GM23338 (cell line): ENCODE measurements at regions not wholly inside any gene's neighbourhood (a gene's known extent, or its start where the extent isn't known, plus 50 kb on each side); places are given as distances from the start of the nearest gene placed in this dataset.

ENCODE experiments used
- ATAC-seq: fragments of 200-7000 bp; cut with Tn5 transposase; 3 replicates; pipeline ENCODE4 v1.9.1; 2020
- DNase-seq: peaks from one replicate; pipeline ENCODE4 v3.0.0-alpha.2; 2015; ENCODE audit warnings: low spot score
- H2AFZ ChIP-seq: fragments of 200-600 bp; sonication (generic); 2 replicates; pipeline ENCODE4 v1.8.0; 2016; ENCODE audit warnings: antibody characterized with exemption, mild to moderate bottlenecking, moderate library complexity
- H3F3A ChIP-seq: fragments of 200-600 bp; sonication (generic); replicated peaks from 2 replicates; pipeline ENCODE4 v1.8.0; 2017; ENCODE audit warnings: antibody characterized with exemption, mixed run types, low read depth
- H3K27ac ChIP-seq: fragments of 200-600 bp; sonication (generic); 2 replicates; pipeline ENCODE4 v1.6.1; 2016; ENCODE audit warnings: low read depth
- H3K27me3 ChIP-seq: fragments of 200-600 bp; sonication (generic); 2 replicates; pipeline ENCODE4 v1.8.0; 2016; ENCODE audit warnings: mild to moderate bottlenecking, mixed run types, moderate library complexity; ENCODE audit not compliant: insufficient read depth
- H3K36me3 ChIP-seq: fragments of 200-600 bp; sonication (generic); 2 replicates; pipeline ENCODE4 v1.8.0; 2016; ENCODE audit warnings: mild to moderate bottlenecking; ENCODE audit not compliant: insufficient read depth
- H3K4me1 ChIP-seq: fragments of 200-600 bp; sonication (generic); 2 replicates; pipeline ENCODE4 v1.8.0; 2016; ENCODE audit warnings: mild to moderate bottlenecking, moderate library complexity; ENCODE audit not compliant: insufficient read depth
- H3K4me2 ChIP-seq: fragments of 200-600 bp; sonication (generic); 2 replicates; pipeline ENCODE4 v1.7.1; 2017; ENCODE audit warnings: mixed run types
- H3K4me3 ChIP-seq: fragments of 200-600 bp; sonication (generic); 2 replicates; pipeline ENCODE4 v1.6.1; 2016; ENCODE audit warnings: mixed run types
- H3K79me2 ChIP-seq: fragments of 200-600 bp; sonication (generic); replicated peaks from 2 replicates; pipeline ENCODE4 v1.8.0; 2017; ENCODE audit warnings: mild to moderate bottlenecking; ENCODE audit not compliant: insufficient read depth
- H3K9me2 ChIP-seq: fragments of 200-600 bp; sonication (generic); 2 replicates; pipeline ENCODE4 v1.8.0; 2017; ENCODE audit not compliant: insufficient read depth
- H4K20me1 ChIP-seq: fragments of 200-600 bp; sonication (generic); replicated peaks from 2 replicates; pipeline ENCODE4 v1.8.0; 2017; ENCODE audit warnings: mild to moderate bottlenecking; ENCODE audit not compliant: insufficient read depth
- H3K27ac Mint-ChIP-seq: 2 replicates; pipeline ENCODE4 v1.8.0; 2020; ENCODE audit warnings: inconsistent platforms, mild to moderate bottlenecking, moderate library complexity, mixed read lengths
- H3K27me3 Mint-ChIP-seq: 3 replicates; pipeline ENCODE4 v1.8.0; 2022; ENCODE audit warnings: low read depth, mild to moderate bottlenecking, moderate library complexity, mixed read lengths, inconsistent platforms; ENCODE audit not compliant: insufficient read depth, poor library complexity
- H3K36me3 Mint-ChIP-seq: 3 replicates; pipeline ENCODE4 v1.8.0; 2021; ENCODE audit warnings: low read depth, mild to moderate bottlenecking, inconsistent platforms, moderate library complexity, mixed read lengths
- H3K4me1 Mint-ChIP-seq: 3 replicates; pipeline ENCODE4 v1.8.0; 2020; ENCODE audit warnings: mild to moderate bottlenecking, inconsistent platforms, mixed read lengths
- H3K4me3 Mint-ChIP-seq: 3 replicates; pipeline ENCODE4 v1.8.0; 2021; ENCODE audit warnings: moderate library complexity, mild to moderate bottlenecking, inconsistent platforms, mixed read lengths
- H3K9me3 Mint-ChIP-seq: 3 replicates; pipeline ENCODE4 v1.8.0; 2020; ENCODE audit warnings: moderate library complexity, mild to moderate bottlenecking, inconsistent platforms, mixed read lengths
- CREB1 ChIP-seq: fragments of 250-450 bp; sonication (Bioruptor Pico); IDR thresholded peaks from 2 replicates; pipeline ENCODE4 v1.5.0; 2020; ENCODE audit warnings: low read depth, mild to moderate bottlenecking, moderate library complexity
- ETS1 ChIP-seq: IDR thresholded peaks from 2 replicates; pipeline ENCODE4 v1.6.1; 2016; ENCODE audit warnings: antibody characterized with exemption
- EZH2 ChIP-seq: fragments of 200-600 bp; sonication (generic); IDR thresholded peaks from one replicate; pipeline ENCODE4 v1.8.0; 2017; ENCODE audit warnings: antibody characterized with exemption, mild to moderate bottlenecking, low read depth; ENCODE audit not compliant: unreplicated experiment
- EZH2phosphoT487 ChIP-seq: fragments of 200-600 bp; sonication (generic); IDR thresholded peaks from one replicate; pipeline ENCODE4 v1.8.1; 2018; ENCODE audit warnings: antibody characterized with exemption; ENCODE audit not compliant: unreplicated experiment
- JUNB ChIP-seq: IDR thresholded peaks from one replicate; pipeline ENCODE4 v1.6.1; 2016; ENCODE audit warnings: antibody characterized with exemption; ENCODE audit not compliant: unreplicated experiment
- NANOG ChIP-seq: IDR thresholded peaks from 2 replicates; pipeline ENCODE4 v1.6.1; 2016; ENCODE audit warnings: antibody characterized with exemption, borderline replicate concordance
- POLR2AphosphoS5 ChIP-seq: IDR thresholded peaks from 2 replicates; pipeline ENCODE4 v1.6.1; 2016; ENCODE audit warnings: antibody characterized with exemption, low read depth
- STAT1 ChIP-seq: IDR thresholded peaks from one replicate; pipeline ENCODE4 v1.6.1; 2016; ENCODE audit warnings: antibody characterized with exemption; ENCODE audit not compliant: unreplicated experiment
- ZNF114 ChIP-seq: fragments of 250-450 bp; sonication (Bioruptor Pico); IDR thresholded peaks from 2 replicates; pipeline ENCODE4 v1.5.0; 2020; ENCODE audit warnings: mild to moderate bottlenecking, moderate library complexity
- ZNF331 ChIP-seq: fragments of 250-450 bp; sonication (Bioruptor Pico); IDR thresholded peaks from 2 replicates; pipeline ENCODE4 v1.5.0; 2020; ENCODE audit warnings: low read depth, mild to moderate bottlenecking, moderate library complexity
- TF ChIP-seq, protein P1 (sequence below): fragments of 250-450 bp; sonication (Bioruptor Pico); IDR thresholded peaks from 2 replicates; pipeline ENCODE4 v1.5.0; 2020; ENCODE audit warnings: mild to moderate bottlenecking, moderate library complexity
- TF ChIP-seq, protein P2 (sequence below): IDR thresholded peaks from one replicate; pipeline ENCODE4 v1.6.1; 2018; ENCODE audit warnings: antibody characterized with exemption; ENCODE audit not compliant: unreplicated experiment
- TF ChIP-seq, protein P3 (sequence below), 2 experiments: fragments of 200-600 bp in 1 of 2; sonication (generic) in 1 of 2; conservative IDR thresholded peaks; 2 replicates each; pipeline versions ENCODE4 v1.5.1 to v1.6.1; 2016 to 2017; ENCODE audit warnings: antibody characterized with exemption in 2 of 2, low read depth in 2 of 2, mild to moderate bottlenecking in 2 of 2, moderate library complexity in 1 of 2

GRCh38 chr17:74130276-74130675, 73.2 kb upstream of the RPL38 start:
- H3K4me1 Mint-ChIP-seq = peaks cover 17% of the 10 kb centered on the region
- no peaks in the 10 kb centered on the region for H3K36me3 Mint-ChIP-seq

More at GRCh38 chr17:74130276-74130675, 73.2 kb upstream of the RPL38 start:
- no peak overlapping the region for H3K4me3 ChIP-seq
- H3F3A ChIP-seq = no peaks in the 10 kb centered on the region
- peaks cover 4% of the 10 kb centered on the region for H3K27me3 Mint-ChIP-seq
- TF ChIP-seq ZNF114 (CRISPR knock-in tag) = no peak
- no peak for TF ChIP-seq STAT1
- TF ChIP-seq, protein P1, sequence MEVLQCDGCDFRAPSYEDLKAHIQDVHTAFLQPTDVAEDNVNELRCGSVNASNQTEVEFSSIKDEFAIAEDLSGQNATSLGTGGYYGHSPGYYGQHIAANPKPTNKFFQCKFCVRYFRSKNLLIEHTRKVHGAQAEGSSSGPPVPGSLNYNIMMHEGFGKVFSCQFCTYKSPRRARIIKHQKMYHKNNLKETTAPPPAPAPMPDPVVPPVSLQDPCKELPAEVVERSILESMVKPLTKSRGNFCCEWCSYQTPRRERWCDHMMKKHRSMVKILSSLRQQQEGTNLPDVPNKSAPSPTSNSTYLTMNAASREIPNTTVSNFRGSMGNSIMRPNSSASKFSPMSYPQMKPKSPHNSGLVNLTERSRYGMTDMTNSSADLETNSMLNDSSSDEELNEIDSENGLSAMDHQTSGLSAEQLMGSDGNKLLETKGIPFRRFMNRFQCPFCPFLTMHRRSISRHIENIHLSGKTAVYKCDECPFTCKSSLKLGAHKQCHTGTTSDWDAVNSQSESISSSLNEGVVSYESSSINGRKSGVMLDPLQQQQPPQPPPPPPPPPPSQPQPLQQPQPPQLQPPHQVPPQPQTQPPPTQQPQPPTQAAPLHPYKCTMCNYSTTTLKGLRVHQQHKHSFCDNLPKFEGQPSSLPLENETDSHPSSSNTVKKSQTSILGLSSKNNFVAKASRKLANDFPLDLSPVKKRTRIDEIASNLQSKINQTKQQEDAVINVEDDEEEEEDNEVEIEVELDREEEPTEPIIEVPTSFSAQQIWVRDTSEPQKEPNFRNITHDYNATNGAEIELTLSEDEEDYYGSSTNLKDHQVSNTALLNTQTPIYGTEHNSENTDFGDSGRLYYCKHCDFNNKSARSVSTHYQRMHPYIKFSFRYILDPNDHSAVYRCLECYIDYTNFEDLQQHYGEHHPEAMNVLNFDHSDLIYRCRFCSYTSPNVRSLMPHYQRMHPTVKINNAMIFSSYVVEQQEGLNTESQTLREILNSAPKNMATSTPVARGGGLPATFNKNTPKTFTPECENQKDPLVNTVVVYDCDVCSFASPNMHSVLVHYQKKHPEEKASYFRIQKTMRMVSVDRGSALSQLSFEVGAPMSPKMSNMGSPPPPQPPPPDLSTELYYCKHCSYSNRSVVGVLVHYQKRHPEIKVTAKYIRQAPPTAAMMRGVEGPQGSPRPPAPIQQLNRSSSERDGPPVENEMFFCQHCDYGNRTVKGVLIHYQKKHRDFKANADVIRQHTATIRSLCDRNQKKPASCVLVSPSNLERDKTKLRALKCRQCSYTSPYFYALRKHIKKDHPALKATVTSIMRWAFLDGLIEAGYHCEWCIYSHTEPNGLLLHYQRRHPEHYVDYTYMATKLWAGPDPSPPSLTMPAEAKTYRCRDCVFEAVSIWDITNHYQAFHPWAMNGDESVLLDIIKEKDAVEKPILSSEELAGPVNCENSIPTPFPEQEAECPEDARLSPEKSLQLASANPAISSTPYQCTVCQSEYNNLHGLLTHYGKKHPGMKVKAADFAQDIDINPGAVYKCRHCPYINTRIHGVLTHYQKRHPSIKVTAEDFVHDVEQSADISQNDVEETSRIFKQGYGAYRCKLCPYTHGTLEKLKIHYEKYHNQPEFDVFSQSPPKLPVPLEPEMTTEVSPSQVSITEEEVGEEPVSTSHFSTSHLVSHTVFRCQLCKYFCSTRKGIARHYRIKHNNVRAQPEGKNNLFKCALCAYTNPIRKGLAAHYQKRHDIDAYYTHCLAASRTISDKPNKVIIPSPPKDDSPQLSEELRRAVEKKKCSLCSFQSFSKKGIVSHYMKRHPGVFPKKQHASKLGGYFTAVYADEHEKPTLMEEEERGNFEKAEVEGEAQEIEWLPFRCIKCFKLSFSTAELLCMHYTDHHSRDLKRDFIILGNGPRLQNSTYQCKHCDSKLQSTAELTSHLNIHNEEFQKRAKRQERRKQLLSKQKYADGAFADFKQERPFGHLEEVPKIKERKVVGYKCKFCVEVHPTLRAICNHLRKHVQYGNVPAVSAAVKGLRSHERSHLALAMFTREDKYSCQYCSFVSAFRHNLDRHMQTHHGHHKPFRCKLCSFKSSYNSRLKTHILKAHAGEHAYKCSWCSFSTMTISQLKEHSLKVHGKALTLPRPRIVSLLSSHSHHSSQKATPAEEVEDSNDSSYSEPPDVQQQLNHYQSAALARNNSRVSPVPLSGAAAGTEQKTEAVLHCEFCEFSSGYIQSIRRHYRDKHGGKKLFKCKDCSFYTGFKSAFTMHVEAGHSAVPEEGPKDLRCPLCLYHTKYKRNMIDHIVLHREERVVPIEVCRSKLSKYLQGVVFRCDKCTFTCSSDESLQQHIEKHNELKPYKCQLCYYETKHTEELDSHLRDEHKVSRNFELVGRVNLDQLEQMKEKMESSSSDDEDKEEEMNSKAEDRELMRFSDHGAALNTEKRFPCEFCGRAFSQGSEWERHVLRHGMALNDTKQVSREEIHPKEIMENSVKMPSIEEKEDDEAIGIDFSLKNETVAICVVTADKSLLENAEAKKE = no peak
- TF ChIP-seq ZNF331 (CRISPR knock-in tag) = no peak
- TF ChIP-seq, protein P2, sequence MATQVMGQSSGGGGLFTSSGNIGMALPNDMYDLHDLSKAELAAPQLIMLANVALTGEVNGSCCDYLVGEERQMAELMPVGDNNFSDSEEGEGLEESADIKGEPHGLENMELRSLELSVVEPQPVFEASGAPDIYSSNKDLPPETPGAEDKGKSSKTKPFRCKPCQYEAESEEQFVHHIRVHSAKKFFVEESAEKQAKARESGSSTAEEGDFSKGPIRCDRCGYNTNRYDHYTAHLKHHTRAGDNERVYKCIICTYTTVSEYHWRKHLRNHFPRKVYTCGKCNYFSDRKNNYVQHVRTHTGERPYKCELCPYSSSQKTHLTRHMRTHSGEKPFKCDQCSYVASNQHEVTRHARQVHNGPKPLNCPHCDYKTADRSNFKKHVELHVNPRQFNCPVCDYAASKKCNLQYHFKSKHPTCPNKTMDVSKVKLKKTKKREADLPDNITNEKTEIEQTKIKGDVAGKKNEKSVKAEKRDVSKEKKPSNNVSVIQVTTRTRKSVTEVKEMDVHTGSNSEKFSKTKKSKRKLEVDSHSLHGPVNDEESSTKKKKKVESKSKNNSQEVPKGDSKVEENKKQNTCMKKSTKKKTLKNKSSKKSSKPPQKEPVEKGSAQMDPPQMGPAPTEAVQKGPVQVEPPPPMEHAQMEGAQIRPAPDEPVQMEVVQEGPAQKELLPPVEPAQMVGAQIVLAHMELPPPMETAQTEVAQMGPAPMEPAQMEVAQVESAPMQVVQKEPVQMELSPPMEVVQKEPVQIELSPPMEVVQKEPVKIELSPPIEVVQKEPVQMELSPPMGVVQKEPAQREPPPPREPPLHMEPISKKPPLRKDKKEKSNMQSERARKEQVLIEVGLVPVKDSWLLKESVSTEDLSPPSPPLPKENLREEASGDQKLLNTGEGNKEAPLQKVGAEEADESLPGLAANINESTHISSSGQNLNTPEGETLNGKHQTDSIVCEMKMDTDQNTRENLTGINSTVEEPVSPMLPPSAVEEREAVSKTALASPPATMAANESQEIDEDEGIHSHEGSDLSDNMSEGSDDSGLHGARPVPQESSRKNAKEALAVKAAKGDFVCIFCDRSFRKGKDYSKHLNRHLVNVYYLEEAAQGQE = no peak
- TF ChIP-seq NANOG = no peak
- no peak for TF ChIP-seq POLR2AphosphoS5
- no peak for TF ChIP-seq EZH2phosphoT487
- TF ChIP-seq EZH2 = no peak
- no peak for TF ChIP-seq JUNB
- no peak for TF ChIP-seq ETS1
- TF ChIP-seq, protein P3, sequence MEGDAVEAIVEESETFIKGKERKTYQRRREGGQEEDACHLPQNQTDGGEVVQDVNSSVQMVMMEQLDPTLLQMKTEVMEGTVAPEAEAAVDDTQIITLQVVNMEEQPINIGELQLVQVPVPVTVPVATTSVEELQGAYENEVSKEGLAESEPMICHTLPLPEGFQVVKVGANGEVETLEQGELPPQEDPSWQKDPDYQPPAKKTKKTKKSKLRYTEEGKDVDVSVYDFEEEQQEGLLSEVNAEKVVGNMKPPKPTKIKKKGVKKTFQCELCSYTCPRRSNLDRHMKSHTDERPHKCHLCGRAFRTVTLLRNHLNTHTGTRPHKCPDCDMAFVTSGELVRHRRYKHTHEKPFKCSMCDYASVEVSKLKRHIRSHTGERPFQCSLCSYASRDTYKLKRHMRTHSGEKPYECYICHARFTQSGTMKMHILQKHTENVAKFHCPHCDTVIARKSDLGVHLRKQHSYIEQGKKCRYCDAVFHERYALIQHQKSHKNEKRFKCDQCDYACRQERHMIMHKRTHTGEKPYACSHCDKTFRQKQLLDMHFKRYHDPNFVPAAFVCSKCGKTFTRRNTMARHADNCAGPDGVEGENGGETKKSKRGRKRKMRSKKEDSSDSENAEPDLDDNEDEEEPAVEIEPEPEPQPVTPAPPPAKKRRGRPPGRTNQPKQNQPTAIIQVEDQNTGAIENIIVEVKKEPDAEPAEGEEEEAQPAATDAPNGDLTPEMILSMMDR (conservative IDR thresholded peaks at IDR 0.05; ENCODE audit: low read depth in 2 of 2) = no peak
- TF ChIP-seq CREB1 (CRISPR knock-in tag) = no peak
- DNase-seq (no peak), ATAC-seq (no peak)
- H3K27ac ChIP-seq = no peak overlapping the region
- no peak overlapping the region; the same call in 1 of the 2 replicates for H2AFZ ChIP-seq
- H4K20me1 ChIP-seq = no peaks in the 10 kb centered on the region
- peaks cover 8% of the 10 kb centered on the region; the same call in 1 of the 2 replicates for H3K4me1 ChIP-seq
- H3K9me2 ChIP-seq = no peaks in the 10 kb centered on the region
- no peak overlapping the region for H3K4me2 ChIP-seq
- no peak overlapping the region; the same call in 1 of the 2 replicates for H3K27ac Mint-ChIP-seq
- no peak overlapping the region for H3K4me3 Mint-ChIP-seq
- H3K36me3 ChIP-seq = no peaks in the 10 kb centered on the region
- no peaks in the 10 kb centered on the region for H3K79me2 ChIP-seq
- no peaks in the 10 kb centered on the region for H3K27me3 ChIP-seq
- no peaks in the 10 kb centered on the region for H3K9me3 Mint-ChIP-seq
